ENCODE measurements at regions not wholly inside any gene's neighbourhood (a gene's known extent, or its start where the extent isn't known, plus 50 kb on each side); places are given as distances from the start of the nearest gene placed in this dataset.
"Not testable (repeated sequence)": the region's sequence is repeated elsewhere in the genome, so short reads cannot be mapped to it uniquely, and the experiment has no call there.

- not testable (repeated sequence) for H3K4me3 Mint-ChIP-seq; H3K27ac Mint-ChIP-seq (ENCODE audit: unreplicated experiment); H3K27me3 Mint-ChIP-seq (ENCODE audit: low read depth); H3K4me1 Mint-ChIP-seq; DNase-seq (ENCODE audit: low read depth, low spot score); H3K9me3 Mint-ChIP-seq; H3K36me3 Mint-ChIP-seq (ENCODE audit: low read depth)
Observed at GRCh38 chr17:22044706-22045246, 352.5 kb downstream of the KCNJ18 start.

- H3K36me3 Mint-ChIP-seq (ENCODE audit: low read depth); H3K4me1 Mint-ChIP-seq; H3K9me3 Mint-ChIP-seq; H3K4me3 Mint-ChIP-seq; H3K27me3 Mint-ChIP-seq (ENCODE audit: low read depth); DNase-seq (ENCODE audit: low read depth, low spot score); H3K27ac Mint-ChIP-seq (ENCODE audit: unreplicated experiment): not testable (repeated sequence)
Observed at GRCh38 chr17:22047521-22047920, 355.2 kb downstream of the KCNJ18 start.

- DNase-seq (ENCODE audit: low read depth, low spot score); H3K27ac Mint-ChIP-seq (ENCODE audit: unreplicated experiment); H3K4me1 Mint-ChIP-seq; H3K36me3 Mint-ChIP-seq (ENCODE audit: low read depth); H3K9me3 Mint-ChIP-seq; H3K27me3 Mint-ChIP-seq (ENCODE audit: low read depth); H3K4me3 Mint-ChIP-seq: not testable (repeated sequence)
Observed at GRCh38 chr17:22048226-22048625, 355.9 kb downstream of the KCNJ18 start.

DNA sequence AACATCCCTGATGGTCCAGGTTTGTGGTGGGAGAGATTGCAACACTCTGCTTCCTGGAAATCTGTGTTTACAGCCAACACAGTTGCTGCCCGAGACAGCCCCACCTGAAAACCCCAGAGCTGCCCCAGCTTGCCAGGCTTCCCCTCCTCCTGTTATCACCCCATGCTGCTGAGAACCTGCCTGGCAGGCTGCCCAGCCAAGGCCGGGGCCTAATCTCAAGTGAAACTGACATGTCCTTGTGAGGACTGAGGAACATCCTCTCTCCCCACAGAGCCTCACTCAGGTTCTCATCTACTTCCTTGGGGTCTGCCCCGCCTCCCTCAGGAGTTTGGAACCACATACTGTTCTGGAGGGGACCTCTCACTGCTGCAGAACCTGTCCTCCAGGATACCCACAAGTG, 358.4 kb downstream of the KCNJ18 start:
- H3K4me1 Mint-ChIP-seq; H3K27me3 Mint-ChIP-seq (ENCODE audit: low read depth); H3K27ac Mint-ChIP-seq (ENCODE audit: unreplicated experiment); H3K4me3 Mint-ChIP-seq; H3K9me3 Mint-ChIP-seq; H3K36me3 Mint-ChIP-seq (ENCODE audit: low read depth); DNase-seq (ENCODE audit: low read depth, low spot score): not testable (repeated sequence)

- not testable (repeated sequence) for H3K4me1 Mint-ChIP-seq; H3K27me3 Mint-ChIP-seq (ENCODE audit: low read depth); H3K27ac Mint-ChIP-seq (ENCODE audit: unreplicated experiment); DNase-seq (ENCODE audit: low read depth, low spot score); H3K4me3 Mint-ChIP-seq; H3K36me3 Mint-ChIP-seq (ENCODE audit: low read depth); H3K9me3 Mint-ChIP-seq
Observed at GRCh38 chr17:22052715-22053114, 360.4 kb downstream of the KCNJ18 start.

- H3K4me3 Mint-ChIP-seq: not testable (repeated sequence)
Observed at GRCh38 chr17:22056566-22056965, 364.2 kb downstream of the KCNJ18 start.

GRCh38 chr17:22075918-22076317, 383.6 kb downstream of the KCNJ18 start:
- not testable (repeated sequence) for H3K27ac Mint-ChIP-seq (ENCODE audit: unreplicated experiment); H3K9me3 Mint-ChIP-seq; DNase-seq (ENCODE audit: low read depth, low spot score); H3K36me3 Mint-ChIP-seq (ENCODE audit: low read depth); H3K4me1 Mint-ChIP-seq; H3K27me3 Mint-ChIP-seq (ENCODE audit: low read depth); H3K4me3 Mint-ChIP-seq

More at GRCh38 chr17:22056566-22056965, 364.2 kb downstream of the KCNJ18 start:
- H3K36me3 Mint-ChIP-seq (ENCODE audit: low read depth); H3K27me3 Mint-ChIP-seq (ENCODE audit: low read depth); H3K27ac Mint-ChIP-seq (ENCODE audit: unreplicated experiment); H3K4me1 Mint-ChIP-seq; DNase-seq (ENCODE audit: low read depth, low spot score); H3K9me3 Mint-ChIP-seq: not testable (repeated sequence)

DNA sequence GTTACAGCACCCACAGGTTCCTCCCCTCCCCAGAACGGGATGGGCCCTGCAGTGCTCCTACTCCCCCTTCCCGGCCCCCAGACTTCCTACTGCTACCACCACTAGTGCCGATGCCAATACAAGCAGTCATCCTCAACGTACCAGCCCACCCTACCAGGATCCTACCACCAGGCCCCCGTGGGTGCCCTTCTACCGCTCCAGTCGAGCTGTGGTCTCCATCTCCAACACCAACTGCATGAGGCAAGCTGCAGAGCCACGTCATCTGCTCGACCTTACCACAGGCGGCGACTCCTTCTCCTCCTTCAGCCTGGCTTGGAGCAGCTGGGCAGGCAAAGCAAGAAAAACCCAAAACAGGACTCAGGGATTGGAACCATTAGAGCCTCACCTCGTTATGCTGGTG, 396.3 kb downstream of the KCNJ18 start:
- not testable (repeated sequence) for DNase-seq (ENCODE audit: low read depth, low spot score); H3K27ac Mint-ChIP-seq (ENCODE audit: unreplicated experiment); H3K36me3 Mint-ChIP-seq (ENCODE audit: low read depth); H3K4me3 Mint-ChIP-seq; H3K4me1 Mint-ChIP-seq; H3K9me3 Mint-ChIP-seq; H3K27me3 Mint-ChIP-seq (ENCODE audit: low read depth)

- Mint-ChIP-seq H3K27me3 (ENCODE audit: low read depth) (no peaks in the 10 kb centered on the region), H3K4me1 (no peaks in the 10 kb centered on the region), H3K36me3 (ENCODE audit: low read depth) (no peaks in the 10 kb centered on the region), H3K27ac (ENCODE audit: unreplicated experiment) (no peak overlapping the region), H3K4me3 (no peak overlapping the region), H3K9me3 (peaks cover 9% of the 10 kb centered on the region)
- no peak for TF ChIP-seq CTCF (conservative IDR thresholded peaks at IDR 0.05)
- DNase-seq (ENCODE audit: low read depth, low spot score): no peak
Observed at GRCh38 chr17:22090263-22090935, 398.1 kb downstream of the KCNJ18 start.

DNA sequence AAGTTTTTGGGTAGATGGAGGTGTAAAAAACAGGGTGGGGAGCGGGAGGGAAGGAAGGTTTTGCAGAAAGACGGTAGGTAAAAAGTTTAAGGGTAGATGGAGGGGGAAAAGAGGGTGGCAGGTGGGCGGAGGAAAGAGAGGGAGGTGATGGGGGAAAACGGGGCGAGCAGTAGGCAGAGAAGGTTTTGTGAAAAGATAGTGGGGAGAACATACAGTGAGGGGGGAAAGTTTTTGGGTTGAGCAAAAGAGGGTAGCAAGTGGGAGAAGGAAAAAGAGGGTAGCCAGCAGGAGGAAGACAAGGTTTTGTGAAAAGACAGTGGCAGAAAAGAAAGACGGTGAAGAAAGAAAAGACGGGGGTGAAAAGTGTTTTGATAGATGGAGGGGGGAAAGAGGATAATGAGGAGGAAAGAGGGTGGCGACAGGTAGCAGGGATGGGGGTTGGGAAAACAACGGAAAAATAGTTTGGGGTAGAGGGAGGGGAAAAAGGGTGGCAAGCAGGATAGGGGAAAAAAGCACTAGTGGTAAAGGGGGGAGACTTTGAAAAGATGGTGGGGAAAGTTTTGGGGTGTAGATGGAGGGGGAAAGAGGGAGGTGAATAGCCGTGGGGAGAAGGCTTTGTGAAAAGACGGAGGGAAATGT, 398.8 kb downstream of the KCNJ18 start:
- not testable (repeated sequence) for H3K36me3 Mint-ChIP-seq (ENCODE audit: low read depth); H3K4me3 Mint-ChIP-seq; H3K27me3 Mint-ChIP-seq (ENCODE audit: low read depth); H3K4me1 Mint-ChIP-seq; H3K9me3 Mint-ChIP-seq; H3K27ac Mint-ChIP-seq (ENCODE audit: unreplicated experiment); DNase-seq (ENCODE audit: low read depth, low spot score)

- H3K4me1 Mint-ChIP-seq; H3K27me3 Mint-ChIP-seq (ENCODE audit: low read depth); DNase-seq (ENCODE audit: low read depth, low spot score); H3K4me3 Mint-ChIP-seq; H3K27ac Mint-ChIP-seq (ENCODE audit: unreplicated experiment); H3K36me3 Mint-ChIP-seq (ENCODE audit: low read depth); H3K9me3 Mint-ChIP-seq: not testable (repeated sequence)
Observed at GRCh38 chr17:22091840-22092239, 399.5 kb downstream of the KCNJ18 start.

GRCh38 chr17:22095414-22095813, 403.1 kb downstream of the KCNJ18 start:
- H3K4me3 Mint-ChIP-seq; H3K9me3 Mint-ChIP-seq; H3K27ac Mint-ChIP-seq (ENCODE audit: unreplicated experiment); DNase-seq (ENCODE audit: low read depth, low spot score); H3K36me3 Mint-ChIP-seq (ENCODE audit: low read depth); H3K4me1 Mint-ChIP-seq; H3K27me3 Mint-ChIP-seq (ENCODE audit: low read depth): not testable (repeated sequence)

- H3K4me1 Mint-ChIP-seq; H3K27me3 Mint-ChIP-seq (ENCODE audit: low read depth); H3K9me3 Mint-ChIP-seq; H3K36me3 Mint-ChIP-seq (ENCODE audit: low read depth); H3K27ac Mint-ChIP-seq (ENCODE audit: unreplicated experiment); DNase-seq (ENCODE audit: low read depth, low spot score); H3K4me3 Mint-ChIP-seq: not testable (repeated sequence)
Observed at GRCh38 chr17:22099633-22100032, 407.3 kb downstream of the KCNJ18 start.

Measured in neural crest cell (in vitro differentiated cells).